HL-60 (cell line): ENCODE measurements at regions not wholly inside any gene's neighbourhood (a gene's known extent, or its start where the extent isn't known, plus 50 kb on each side); places are given as distances from the start of the nearest gene placed in this dataset.

Source experiments
- DNase-seq, 2 experiments: peaks; one replicate each; pipeline ENCODE4 v3.0.0-alpha.2; 2010 to 2020; ENCODE audit warnings: low read depth in 1 of 2, low spot score in 1 of 2
- H3K27ac ChIP-seq: fragments of 250-450 bp; sonication (Bioruptor Pico); replicated peaks from 2 replicates; pipeline ENCODE4 v1.5.1; 2020; ENCODE audit warnings: mild to moderate bottlenecking, moderate library complexity
- H3K27me3 ChIP-seq: fragments of 250-450 bp; sonication (Bioruptor Pico); 2 replicates; pipeline ENCODE4 v1.5.1; 2021; ENCODE audit warnings: mild to moderate bottlenecking, moderate library complexity; ENCODE audit not compliant: insufficient read depth, poor library complexity, severe bottlenecking
- H3K4me3 ChIP-seq: replicated peaks from 2 replicates; pipeline ENCODE4 v1.5.1; 2011; ENCODE audit warnings: mild to moderate bottlenecking, control low read depth, low read length; ENCODE audit not compliant: insufficient read depth
- CTCF ChIP-seq: IDR thresholded peaks from one replicate; pipeline ENCODE4 v1.5.1; 2011; ENCODE audit warnings: low read length, control low read depth, inconsistent platforms; ENCODE audit not compliant: insufficient read depth
- GABPA ChIP-seq: IDR thresholded peaks from 2 replicates; pipeline ENCODE4 v1.6.1; 2012; ENCODE audit warnings: low read depth
- POLR2AphosphoS5 ChIP-seq: IDR thresholded peaks from 2 replicates; pipeline ENCODE4 v1.6.1; 2012; ENCODE audit warnings: low read depth
- REST ChIP-seq: IDR thresholded peaks from 2 replicates; pipeline ENCODE4 v1.6.1; 2012; ENCODE audit warnings: low read depth; ENCODE audit not compliant: insufficient replicate concordance
- SPI1 ChIP-seq: IDR thresholded peaks from 2 replicates; pipeline ENCODE4 v1.6.1; 2012; ENCODE audit warnings: low read depth, mild to moderate bottlenecking, borderline replicate concordance

GRCh38 chr13:110809871-110810486 is 96.5 kb downstream of the ING1 start:
- DNase-seq, result no peak
- TF ChIP-seq GABPA (no peak), REST (no peak), POLR2AphosphoS5 (no peak), SPI1 (no peak), CTCF (no peak)
- Histone ChIP-seq H3K27ac (no peak overlapping the region), H3K27me3 (peaks cover 10% of the 10 kb centered on the region), H3K4me3 (no peak overlapping the region)

- H3K27ac ChIP-seq, result no peak overlapping the region
- peaks cover 10% of the 10 kb centered on the region for H3K27me3 ChIP-seq
- no peak overlapping the region for H3K4me3 ChIP-seq
- DNase-seq, result no peak
- TF ChIP-seq POLR2AphosphoS5 (no peak), GABPA (no peak), SPI1 (no peak)
Observed at GRCh38 chr13:110811008-110811720, 97.7 kb downstream of the ING1 start.

DNA sequence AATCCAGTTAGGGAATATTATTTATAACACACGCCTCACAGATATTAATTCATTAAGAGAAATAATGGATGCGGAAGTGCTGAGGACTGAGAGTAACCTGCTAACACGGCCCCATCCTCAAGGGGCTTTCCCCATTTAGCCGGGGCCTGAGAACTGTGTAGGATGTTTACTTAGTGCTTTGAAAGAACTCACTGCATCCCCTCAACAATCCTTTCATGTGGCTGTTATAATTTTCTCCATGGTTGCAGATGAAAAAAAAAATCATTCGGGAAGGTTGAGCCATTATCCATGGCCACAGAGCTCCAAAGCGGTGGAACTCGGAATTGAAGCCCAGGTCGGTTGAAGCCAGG is 98.2 kb downstream of the ING1 start:
- H3K4me3 ChIP-seq, result no peak overlapping the region
- no peak overlapping the region for H3K27ac ChIP-seq
- peaks cover 10% of the 10 kb centered on the region for H3K27me3 ChIP-seq
- TF ChIP-seq SPI1 (no peak), CTCF (no peak)
- no peak for DNase-seq

- TF ChIP-seq CTCF (no peak), POLR2AphosphoS5 (no peak), GABPA (no peak), SPI1 (no peak), REST (no peak)
- H3K27ac ChIP-seq, result no peak overlapping the region
- no peak for DNase-seq
- H3K27me3 ChIP-seq, result peaks cover 10% of the 10 kb centered on the region
- no peak overlapping the region for H3K4me3 ChIP-seq
Observed at GRCh38 chr13:110812121-110812868, 98.8 kb downstream of the ING1 start.
